ENCODE measurements at regions not wholly inside any gene's neighbourhood (a gene's known extent, or its start where the extent isn't known, plus 50 kb on each side); places are given as distances from the start of the nearest gene placed in this dataset.

DNA sequence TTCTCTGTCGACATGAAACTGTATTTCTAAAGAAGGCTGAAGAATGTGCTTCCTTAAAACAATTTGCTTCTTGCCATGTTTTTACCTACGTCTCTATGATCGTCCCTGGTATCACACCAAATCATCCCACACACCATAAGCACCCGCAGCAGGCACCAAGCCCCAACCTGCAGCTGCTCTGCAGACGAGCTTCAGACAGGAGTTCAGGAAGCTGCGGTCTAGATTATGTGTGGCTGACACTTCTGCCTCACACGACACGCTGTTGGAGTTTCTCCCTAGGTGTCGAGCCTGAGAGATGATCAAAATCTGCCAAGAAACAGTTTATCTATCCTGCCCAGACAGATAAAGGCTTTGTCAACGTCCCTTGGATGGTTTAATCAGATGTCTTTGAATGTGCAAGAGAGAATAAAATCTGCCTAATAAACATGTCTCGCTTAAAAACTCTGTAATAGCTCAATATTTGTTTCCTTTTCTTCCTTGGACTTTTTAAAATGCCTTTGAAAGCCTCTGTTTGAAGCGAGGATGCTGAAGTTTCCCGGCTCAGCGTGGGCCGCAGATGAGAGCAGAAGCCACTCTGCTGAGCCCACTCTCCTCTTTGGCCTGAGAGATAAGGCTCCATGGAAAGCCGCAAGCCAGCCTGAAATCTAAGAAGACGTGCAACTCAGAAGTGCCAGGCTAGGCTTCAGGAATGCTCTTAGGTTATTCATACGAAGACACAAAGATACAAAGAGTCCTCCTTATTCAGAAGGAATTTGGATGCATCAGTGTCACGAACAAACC, 158.3 kb upstream of the PFKP start (continued):
- TF ChIP-seq, protein P1, sequence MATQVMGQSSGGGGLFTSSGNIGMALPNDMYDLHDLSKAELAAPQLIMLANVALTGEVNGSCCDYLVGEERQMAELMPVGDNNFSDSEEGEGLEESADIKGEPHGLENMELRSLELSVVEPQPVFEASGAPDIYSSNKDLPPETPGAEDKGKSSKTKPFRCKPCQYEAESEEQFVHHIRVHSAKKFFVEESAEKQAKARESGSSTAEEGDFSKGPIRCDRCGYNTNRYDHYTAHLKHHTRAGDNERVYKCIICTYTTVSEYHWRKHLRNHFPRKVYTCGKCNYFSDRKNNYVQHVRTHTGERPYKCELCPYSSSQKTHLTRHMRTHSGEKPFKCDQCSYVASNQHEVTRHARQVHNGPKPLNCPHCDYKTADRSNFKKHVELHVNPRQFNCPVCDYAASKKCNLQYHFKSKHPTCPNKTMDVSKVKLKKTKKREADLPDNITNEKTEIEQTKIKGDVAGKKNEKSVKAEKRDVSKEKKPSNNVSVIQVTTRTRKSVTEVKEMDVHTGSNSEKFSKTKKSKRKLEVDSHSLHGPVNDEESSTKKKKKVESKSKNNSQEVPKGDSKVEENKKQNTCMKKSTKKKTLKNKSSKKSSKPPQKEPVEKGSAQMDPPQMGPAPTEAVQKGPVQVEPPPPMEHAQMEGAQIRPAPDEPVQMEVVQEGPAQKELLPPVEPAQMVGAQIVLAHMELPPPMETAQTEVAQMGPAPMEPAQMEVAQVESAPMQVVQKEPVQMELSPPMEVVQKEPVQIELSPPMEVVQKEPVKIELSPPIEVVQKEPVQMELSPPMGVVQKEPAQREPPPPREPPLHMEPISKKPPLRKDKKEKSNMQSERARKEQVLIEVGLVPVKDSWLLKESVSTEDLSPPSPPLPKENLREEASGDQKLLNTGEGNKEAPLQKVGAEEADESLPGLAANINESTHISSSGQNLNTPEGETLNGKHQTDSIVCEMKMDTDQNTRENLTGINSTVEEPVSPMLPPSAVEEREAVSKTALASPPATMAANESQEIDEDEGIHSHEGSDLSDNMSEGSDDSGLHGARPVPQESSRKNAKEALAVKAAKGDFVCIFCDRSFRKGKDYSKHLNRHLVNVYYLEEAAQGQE (IDR thresholded peaks at IDR 0.05; ENCODE audit: unreplicated experiment), result no peak
- TF ChIP-seq ZNF331 (CRISPR knock-in tag; IDR thresholded peaks at IDR 0.05; ENCODE audit: low read depth) (no peak), STAT1 (IDR thresholded peaks at IDR 0.05; ENCODE audit: unreplicated experiment) (no peak)

DNA sequence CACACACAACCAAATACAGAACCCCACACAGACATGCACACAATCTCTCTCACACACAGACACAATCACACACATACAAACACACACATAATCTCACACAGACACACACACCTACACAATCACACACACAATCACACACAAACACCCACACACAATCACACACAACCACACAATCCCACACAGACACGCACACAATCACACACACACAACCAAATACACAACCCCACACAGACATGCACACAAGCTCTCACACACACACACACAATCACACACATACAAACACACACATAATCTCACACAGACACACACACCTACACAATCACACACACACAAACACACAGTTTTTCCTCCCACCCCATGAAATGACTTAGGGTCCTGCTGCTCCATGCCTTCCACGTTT, 160.4 kb upstream of the PFKP start:
- Histone ChIP-seq H3K27me3 (ENCODE audit: insufficient read depth) (no peaks in the 10 kb centered on the region), H3K36me3 (ENCODE audit: insufficient read depth) (no peaks in the 10 kb centered on the region), H3K79me2 (replicated peaks; ENCODE audit: insufficient read depth) (no peaks in the 10 kb centered on the region), H3K4me2 (no peak overlapping the region), H3K9me2 (ENCODE audit: insufficient read depth) (0 out of 2 replicates have a peak, but pooled peaks cover 7% of the 10 kb centered on the region), H3K4me3 (no peak overlapping the region), H3K4me1 (ENCODE audit: insufficient read depth) (no peaks in the 10 kb centered on the region), H2AFZ (no peak overlapping the region), H3K27ac (ENCODE audit: low read depth) (no peak overlapping the region), H4K20me1 (replicated peaks; ENCODE audit: insufficient read depth) (no peaks in the 10 kb centered on the region), H3F3A (replicated peaks; ENCODE audit: low read depth) (no peaks in the 10 kb centered on the region)
- no peaks in the 10 kb centered on the region for H3K4me1 Mint-ChIP-seq
- H3K27me3 Mint-ChIP-seq (ENCODE audit: insufficient read depth, low read depth, poor library complexity), result peaks cover 2% of the 10 kb centered on the region
- H3K4me3 Mint-ChIP-seq, result no peak overlapping the region
- H3K36me3 Mint-ChIP-seq (ENCODE audit: low read depth), result no peaks in the 10 kb centered on the region
- no peaks in the 10 kb centered on the region; the same call in 2 of the 3 replicates for H3K9me3 Mint-ChIP-seq
- TF ChIP-seq JUNB (IDR thresholded peaks at IDR 0.05; ENCODE audit: unreplicated experiment) (no peak), ZNF114 (CRISPR knock-in tag; IDR thresholded peaks at IDR 0.05) (no peak)
- TF ChIP-seq, protein P1 (IDR thresholded peaks at IDR 0.05; ENCODE audit: unreplicated experiment), result no peak
- TF ChIP-seq, protein P2, sequence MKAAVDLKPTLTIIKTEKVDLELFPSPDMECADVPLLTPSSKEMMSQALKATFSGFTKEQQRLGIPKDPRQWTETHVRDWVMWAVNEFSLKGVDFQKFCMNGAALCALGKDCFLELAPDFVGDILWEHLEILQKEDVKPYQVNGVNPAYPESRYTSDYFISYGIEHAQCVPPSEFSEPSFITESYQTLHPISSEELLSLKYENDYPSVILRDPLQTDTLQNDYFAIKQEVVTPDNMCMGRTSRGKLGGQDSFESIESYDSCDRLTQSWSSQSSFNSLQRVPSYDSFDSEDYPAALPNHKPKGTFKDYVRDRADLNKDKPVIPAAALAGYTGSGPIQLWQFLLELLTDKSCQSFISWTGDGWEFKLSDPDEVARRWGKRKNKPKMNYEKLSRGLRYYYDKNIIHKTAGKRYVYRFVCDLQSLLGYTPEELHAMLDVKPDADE (IDR thresholded peaks at IDR 0.05), result no peak
- TF ChIP-seq, protein P3, sequence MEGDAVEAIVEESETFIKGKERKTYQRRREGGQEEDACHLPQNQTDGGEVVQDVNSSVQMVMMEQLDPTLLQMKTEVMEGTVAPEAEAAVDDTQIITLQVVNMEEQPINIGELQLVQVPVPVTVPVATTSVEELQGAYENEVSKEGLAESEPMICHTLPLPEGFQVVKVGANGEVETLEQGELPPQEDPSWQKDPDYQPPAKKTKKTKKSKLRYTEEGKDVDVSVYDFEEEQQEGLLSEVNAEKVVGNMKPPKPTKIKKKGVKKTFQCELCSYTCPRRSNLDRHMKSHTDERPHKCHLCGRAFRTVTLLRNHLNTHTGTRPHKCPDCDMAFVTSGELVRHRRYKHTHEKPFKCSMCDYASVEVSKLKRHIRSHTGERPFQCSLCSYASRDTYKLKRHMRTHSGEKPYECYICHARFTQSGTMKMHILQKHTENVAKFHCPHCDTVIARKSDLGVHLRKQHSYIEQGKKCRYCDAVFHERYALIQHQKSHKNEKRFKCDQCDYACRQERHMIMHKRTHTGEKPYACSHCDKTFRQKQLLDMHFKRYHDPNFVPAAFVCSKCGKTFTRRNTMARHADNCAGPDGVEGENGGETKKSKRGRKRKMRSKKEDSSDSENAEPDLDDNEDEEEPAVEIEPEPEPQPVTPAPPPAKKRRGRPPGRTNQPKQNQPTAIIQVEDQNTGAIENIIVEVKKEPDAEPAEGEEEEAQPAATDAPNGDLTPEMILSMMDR (conservative IDR thresholded peaks at IDR 0.05; ENCODE audit: low read depth in 2 of 2), result no peak
- DNase-seq (ENCODE audit: low spot score) (no peak), ATAC-seq (no peak)
- H3K27ac Mint-ChIP-seq, result no peak overlapping the region
